GM18909 (cell line): ENCODE measurements at regions not wholly inside any gene's neighbourhood (a gene's known extent, or its start where the extent isn't known, plus 50 kb on each side); places are given as distances from the start of the nearest gene placed in this dataset.
"Not testable (repeated sequence)": the region's sequence is repeated elsewhere in the genome, so short reads cannot be mapped to it uniquely, and the experiment has no call there.

Experiments used
- ATAC-seq: cut with Tn5 transposase; IDR thresholded peaks from one replicate; pipeline ENCODE4 v1.9.1; 2021; ENCODE audit warnings: mild to moderate bottlenecking; ENCODE audit not compliant: unreplicated experiment, poor library complexity

DNA sequence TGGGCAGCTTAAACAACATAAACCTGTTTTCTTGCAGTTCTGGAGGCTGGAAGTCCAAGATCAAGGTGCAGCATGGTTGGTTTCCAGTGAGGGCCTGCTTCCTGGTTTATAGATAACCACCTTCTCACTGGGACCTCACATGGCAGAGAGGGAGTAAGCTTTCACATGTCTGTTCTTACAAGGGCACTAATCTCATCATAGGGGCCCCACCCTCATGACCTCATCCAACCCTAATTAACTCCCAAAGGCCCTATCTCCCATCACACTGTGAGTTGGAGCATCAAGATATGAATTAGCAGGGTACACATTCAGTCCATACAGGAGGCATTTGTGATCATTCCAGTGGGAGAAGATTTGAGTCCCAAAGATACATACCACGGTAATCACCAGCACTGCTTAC is 50.5 kb upstream of the GRIN2A start:
- no peak for ATAC-seq

DNA sequence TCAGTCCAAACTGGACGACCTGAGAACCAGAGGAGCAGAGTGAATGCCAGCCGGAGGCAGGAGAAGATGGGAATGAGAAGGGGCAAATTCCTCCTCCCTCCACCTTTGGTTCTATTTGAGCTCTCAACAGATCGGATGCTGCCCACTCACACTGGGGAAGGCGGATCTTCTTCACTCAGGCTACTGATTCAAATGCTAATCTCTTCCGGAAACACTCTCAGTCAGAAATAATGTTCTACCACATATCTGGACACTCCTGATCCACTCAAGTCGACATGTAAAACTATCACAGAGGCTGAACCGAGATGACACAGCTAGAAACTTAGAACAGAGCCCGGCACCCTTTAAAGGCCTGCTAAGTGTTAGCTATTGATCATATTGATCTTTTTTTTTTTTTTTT is 57.4 kb upstream of the GRIN2A start:
- no peak for ATAC-seq

DNA sequence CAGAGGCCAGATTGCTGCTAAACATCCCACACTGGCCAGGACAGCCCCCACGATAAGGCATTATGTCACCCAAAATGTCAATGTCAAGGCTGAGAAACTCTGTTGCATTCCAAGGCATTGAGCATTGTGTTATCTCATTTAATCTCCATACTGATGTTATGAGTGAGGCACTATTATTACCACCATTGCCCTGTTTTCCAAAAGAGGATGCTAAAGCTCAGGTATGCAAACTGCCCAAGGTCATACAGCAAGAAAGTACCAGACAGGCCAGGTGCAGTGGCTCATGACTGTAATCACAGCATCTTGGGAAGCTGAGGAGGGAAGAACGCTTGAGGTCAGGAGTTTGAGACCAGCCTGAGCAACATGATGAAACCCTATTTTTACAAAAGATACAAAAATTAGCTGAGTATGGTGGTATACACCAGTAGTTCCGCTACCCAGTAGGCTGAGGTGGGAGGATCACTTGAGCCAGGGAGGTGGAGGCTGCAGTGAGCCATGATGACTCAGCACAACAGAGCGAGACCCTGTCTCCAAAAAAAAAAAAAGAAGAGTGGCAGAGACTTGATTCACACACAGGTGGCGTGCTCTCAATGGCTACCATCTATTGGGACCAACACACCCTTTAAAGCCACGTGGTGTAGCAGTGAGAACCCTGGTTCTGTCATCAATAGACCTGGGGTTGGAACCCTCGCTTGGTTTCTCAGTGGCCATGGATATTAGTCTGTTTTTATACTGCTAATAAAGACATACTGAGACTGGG is 58.8 kb upstream of the GRIN2A start:
- no peak for ATAC-seq

DNA sequence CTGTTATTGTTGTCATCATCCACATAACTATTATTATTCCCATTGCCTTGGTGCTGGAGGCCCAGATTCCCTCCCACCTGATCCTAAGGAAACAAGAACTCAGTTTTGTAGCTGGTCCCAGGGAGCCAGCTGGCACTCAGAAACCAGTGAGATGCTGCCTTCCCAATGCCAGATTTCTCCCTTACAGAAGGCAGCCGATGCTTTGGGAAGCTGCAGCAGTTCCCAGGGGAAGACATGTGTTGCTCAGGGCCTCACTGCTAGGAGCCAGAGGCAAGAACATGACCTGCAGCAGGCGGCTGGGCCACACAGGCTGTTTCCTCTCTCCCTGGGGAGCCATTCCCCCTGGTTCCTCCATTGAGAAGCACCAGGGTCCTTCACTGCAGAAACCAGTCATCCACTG is 59.9 kb upstream of the GRIN2A start:
- ATAC-seq = no peak

DNA sequence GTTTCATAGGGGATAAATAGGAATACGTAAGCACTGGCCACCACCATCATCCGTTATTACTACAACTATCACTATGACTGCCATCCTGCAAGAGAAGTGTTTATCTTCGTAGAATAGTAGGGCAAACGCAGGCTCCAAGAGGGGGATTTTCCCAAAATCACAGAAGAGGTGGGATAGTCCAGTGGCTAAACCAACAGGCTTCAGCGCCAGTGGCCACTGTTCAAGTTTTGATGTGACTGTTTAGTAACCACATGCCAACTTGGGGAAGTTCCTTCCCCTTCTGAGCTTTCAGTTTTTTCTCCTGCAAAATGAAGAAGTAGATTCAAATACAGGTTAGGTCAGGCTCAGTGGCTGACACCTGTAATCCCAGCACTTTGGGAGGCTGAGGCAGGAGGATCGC is 60.7 kb upstream of the GRIN2A start:
- no peak for ATAC-seq

DNA sequence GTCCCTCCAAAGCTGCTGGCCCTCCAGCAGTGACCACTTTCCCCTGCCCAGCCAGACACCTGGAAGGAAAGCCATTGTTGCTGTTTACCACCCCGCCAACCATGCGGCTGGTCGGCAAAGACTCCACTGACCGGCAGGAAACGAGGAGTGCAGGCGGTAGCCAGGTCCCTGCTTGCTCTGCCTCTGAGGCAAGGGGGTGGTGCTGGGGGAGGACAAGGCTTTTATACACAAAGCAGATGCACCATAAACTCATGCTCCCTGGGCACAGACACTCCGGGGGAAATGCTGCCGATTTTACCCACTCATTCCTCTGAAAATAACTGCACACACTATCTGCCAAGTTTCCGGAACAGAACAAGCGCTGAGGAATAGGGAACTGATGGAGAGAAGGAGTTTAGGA is 62.8 kb upstream of the GRIN2A start:
- no peak for ATAC-seq

DNA sequence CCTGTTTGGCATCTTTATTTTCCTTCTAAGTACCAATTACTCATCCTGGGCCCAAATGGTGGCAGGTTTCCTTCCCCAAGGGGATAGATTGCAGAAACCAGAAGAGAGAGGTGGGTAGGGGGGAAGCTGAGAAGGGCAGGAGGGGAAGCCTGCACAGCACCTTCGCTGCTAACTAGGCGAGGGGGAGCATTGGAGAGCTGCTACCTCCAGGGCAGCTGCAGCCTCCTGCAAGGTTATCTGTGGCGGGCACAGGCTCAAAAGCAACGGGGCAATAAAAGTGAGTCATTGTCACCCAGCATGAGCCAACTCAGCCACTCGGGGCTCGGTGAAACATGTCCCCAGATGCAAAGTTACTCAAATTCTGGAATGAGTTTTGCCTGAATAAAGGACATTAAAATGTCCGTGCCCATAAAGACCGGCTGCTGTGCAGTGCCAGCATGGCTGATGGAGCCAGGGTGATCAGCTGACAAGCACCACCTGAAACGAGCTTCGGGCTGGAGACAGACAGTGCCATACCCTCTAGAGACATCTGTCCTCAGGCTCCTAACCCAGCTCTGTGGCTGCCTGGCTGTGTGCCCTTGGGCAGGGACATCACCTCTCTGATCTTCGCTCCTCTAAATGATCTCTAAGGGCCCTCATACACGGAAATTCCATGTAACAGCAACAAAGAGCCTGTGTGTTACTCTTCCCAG is 68.1 kb upstream of the GRIN2A start:
- ATAC-seq = no peak

DNA sequence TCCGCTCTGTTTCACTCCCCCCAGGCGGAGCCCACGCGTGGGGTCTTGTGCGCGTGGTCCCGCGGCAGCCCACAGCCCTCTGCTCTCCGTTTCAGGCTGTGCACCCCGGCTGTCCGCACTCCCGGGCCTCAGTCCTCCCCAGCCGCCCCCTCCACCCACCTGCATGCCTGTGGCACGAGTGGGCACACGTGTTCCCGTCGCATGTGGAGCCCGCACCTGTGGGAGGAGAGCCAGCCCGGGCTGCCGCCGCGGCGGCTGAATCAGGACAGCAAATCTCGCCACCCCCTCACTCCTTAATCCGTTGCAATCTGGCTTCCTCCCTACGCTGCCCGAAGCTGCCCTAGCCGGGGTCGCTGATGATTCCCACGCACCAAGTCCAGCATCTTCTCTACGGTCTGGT is 69.9 kb upstream of the GRIN2A start:
- no peak for ATAC-seq

DNA sequence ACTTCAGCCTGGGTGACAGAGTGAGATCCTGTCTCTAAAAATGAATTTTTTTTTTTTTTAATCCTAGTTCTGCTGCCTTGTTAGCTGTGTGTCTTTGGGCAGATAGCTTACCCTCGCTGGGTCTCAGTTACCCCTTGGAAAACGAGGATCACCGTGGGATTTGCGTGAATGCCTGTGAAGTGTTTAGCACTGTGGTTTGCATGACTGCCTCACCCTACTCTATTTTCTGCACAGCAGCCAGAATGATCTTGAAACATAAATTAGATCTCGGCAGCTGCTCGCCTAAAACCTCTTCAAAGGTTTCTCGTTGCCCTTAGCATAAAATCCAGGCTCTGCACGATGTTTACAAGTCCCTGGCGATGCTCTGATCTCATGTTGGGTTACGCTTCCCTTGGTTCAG is 71.2 kb upstream of the GRIN2A start:
- no peak for ATAC-seq

DNA sequence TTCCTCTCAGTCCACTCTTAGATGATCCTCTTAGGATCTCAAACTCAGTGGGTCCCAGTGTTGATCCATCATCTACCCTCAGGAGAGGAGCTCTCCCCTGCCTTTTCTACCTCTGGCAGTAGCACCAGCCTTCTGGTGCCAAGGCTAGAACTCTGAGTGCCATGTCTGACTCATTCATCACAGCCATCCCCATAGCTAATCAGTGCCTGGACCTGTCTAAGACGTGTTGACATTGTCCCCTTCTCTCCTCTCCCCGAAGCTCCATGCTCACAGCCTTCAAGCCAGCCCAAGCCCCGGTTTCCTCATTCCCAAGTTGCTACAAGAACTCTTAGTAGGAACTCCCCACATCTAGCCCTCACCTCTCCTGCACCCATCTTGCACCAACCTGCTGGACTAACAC is 73.5 kb upstream of the GRIN2A start:
- no peak for ATAC-seq

DNA sequence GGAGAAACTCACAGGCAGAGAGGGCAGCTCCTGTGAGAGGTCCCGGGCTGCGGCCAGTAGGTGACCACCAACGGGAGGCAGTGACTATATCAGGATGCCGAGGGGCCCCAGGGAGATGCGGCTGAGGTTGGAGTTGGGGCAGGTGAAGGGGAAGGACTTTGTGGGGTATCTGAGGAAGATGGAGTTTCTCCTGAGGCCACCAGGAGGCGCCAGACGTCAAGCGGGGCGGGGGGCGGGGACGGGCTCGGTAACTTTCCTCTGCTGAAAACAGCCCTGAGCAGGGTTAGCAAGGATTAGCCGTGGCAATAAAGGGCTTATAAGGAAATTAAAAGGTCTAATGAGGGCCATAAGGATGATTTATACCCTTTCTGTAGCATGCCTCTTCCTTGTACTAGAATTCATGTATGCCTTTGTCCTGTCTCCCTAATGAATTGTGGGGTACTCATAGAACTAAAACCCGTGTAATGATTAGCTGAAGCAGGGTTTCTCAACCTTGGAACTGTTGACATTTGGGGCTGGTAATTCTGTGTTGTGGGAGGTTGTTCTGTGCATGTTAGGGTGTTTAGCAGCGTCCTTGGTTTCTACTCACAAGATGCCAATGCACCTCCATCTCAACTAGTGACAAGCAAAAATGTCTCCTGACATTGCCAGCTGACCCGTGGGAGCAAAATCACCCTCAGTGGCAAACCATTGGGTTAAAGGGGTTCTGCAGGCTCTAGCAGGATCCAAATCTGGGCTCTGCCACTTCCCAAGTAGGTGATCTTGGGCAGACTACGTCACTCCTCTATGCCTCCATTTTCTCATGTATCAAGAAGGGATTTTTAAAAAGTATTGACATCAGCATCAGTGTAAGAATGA is 74.8 kb upstream of the GRIN2A start:
- peak; percentile 53 for ATAC-seq

DNA sequence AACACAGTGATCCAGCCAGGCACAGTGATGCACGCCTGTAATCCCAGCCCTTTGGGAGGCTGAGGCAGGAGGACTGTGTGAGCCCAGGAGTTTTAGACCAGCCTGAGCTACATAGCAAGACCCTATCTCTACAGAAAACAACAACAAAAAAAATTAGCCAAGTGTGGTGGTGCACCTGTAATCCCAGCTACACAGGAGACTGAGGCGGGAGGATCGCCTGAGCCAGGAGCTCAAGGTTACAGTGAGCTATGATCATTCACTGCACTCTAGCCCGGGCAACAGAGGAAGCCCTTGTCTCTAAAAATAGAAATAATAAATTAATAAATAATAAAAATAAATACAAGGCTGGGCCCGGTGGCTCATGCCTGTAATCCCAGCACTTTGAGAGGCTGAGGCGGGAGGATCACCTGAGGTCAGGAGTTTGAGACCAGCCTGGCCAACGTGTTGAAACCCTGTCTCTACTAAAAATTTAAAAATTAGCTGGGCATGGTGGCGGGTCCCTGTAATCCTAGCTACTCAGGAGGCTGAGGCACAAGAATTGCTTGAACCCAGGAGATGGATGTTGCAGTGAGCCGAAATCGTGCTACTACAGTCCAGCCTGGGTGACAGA is 75.5 kb upstream of the GRIN2A start:
- ATAC-seq = not testable (repeated sequence)

DNA sequence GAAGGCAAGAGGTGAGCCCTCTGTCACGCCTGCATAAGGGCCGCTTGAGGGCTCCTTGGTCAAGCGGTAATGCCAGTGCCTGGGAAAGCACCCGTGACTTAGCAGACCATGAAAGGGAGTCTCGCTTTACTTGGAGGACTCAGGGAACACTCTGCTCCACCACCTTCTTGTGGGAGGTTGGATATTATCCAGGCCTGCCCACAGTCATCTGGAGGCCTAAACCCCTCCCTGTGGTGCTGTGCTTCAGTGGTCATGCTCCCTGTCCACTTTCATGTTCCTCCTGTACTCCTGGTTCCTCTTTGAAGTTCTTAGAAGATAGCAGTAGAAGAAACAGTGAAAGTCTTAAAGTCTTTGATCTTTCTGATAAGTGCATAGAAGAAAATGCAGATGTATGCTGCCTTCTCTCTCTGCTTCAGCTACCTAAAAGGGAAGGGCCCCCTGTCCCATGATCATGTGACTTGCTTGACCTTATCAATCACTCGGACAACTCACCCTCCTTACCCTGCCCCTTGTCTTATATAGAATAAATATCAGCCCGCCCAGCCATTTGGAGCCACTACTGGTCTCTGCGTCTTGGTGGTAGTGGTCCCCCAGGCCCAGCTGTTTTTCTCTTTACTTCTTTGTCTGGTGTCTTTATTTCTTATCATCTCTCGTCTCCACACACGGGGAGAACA is 76.8 kb upstream of the GRIN2A start:
- not testable (repeated sequence) for ATAC-seq

DNA sequence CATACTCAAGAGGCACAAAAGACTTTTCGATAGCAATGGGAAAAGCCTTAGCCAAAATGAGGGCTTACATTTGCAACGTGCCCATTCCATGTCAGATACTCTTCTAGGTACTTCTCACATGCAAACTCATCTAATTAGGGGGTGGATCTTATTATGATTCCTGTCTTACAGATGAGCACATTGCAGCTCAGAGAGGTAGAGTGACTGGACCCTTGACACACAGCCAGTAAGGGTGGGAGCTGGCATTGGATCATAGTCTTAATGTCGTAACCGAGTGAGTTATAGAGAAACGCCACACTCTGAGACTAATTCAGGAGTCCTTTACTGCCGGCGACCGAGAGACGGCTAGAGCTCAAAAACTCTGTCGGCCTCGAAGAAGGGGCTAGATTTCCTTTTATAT is 78.8 kb upstream of the GRIN2A start:
- no peak for ATAC-seq

DNA sequence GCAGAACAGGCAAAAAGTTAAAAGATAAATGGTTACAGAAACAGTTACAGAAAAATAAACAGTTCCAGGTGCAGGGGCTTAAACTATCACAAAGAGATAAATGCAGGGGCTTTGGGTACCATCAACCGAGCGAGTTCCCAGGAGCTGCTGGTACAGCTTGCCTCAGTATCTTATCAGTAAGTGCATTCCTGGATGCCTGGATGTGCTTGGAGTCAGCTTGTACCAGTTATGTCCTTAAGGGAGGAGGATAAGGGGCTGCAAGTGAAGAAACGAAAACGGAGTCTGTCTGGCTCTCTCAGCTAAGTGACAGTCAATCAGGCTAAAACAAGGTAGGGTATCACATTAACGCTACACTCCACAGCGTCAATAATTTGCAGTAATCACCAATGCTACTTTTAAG is 79.3 kb upstream of the GRIN2A start:
- ATAC-seq = not testable (repeated sequence)

DNA sequence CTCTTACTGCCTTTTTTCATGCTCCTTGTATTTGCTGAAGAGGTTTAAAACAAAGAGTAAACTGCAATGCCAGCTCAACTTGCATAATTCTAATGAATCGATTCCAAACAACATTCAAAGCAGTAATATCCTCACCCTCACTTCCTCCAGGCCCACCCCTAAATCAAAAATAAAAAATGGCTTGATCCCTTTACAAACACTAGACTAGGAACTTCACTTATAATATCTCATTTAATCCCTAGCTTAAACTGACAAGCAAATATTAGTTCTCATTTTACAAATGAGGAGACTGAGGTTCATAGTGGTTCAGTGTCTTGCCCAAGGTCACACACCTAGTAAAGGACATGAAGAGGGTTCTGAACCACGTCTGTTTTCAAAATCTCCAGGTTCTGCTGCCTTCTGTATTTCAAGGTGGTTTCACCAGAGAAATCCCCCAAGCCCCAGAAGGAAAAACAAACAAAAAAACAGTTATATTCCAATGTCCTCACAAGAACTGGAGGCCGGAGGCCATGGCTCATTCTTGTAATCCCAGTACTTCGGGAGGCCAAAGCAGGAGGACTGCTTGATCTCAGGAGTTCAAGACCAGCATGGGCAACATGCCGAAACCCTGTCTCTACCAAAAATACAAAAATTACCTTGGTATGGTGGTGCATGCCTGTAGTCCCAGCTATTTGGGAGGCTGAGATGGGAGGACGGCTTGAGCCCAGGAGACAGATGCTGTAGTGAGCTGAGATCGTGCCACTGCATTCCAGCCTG is 80.3 kb upstream of the GRIN2A start:
- no peak for ATAC-seq

DNA sequence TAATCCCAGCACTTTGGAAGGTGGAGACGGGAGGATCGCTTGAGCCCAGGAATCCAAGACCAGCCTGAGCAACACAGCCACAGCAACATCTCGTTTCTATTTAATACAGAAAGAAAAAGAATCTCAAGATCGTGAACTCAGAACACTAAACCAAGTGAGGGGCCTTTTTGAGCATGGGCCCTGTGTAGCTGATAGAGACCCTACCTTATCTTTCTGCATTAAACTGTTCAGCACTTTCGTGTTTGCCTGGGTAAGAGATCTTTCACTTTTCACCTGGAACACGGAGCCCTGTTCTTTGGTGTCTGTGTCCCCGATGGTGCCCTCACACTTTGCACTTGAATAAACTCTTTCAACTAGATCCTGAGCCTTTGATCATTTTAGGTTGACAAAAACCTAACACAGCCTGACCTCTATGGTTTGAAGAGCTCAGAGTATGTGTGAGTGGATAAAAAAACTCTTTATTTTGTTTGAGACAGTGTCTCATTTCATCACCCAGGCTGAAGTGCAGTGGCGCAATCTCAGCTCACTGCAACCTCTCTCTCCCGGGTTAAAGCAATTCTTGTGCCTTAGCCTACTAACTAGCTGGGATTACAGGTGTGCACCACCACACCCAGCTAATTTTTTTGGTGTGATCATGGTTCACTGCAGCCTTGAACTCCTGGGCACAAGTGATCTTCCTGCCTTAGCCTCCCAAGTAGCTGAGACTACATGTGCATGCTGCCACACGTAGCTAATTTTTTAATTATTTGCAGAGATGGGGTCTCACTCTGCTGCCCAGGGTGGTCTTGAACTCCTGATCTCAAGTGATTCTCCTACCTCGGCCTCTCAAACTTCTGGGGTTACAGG is 83.8 kb upstream of the GRIN2A start:
- ATAC-seq = no peak

DNA sequence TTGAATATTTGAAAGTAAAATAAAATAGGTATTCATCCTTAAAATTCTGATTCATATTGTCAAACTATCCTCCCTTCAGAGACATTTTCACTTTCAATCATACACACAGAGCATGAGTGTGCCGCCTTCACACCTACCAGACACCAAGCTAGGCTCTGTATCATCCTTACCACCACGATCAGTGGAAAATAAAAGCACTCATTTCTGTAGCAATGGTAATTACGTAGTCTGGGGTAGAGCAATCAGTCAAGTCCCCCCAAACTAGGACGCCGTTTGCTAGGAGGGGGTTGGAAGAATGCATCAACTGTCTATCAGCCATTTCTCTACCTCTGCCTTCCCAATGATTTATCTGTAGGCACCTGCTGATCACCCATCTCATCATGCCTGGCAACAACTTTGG is 84.6 kb upstream of the GRIN2A start:
- ATAC-seq = peak; percentile 65

DNA sequence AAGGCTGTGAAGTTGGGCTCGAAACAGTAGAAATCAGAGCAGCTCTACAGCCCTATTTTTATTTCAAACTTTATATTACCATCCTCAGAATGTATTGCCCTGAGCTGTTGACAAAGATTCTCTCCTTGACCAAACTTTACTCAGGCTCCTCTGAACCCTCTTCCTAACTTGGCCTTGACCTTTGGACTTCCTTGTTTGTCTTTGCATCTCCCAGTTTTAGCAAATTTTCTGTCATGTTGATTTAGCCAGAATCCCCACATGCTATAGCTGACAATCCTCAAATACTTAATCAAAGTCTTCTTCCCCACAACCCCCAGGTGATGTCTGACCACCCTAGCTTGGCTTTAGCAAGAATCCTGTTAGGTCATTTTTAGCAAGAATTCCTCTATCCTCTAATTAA is 87.4 kb upstream of the GRIN2A start:
- ATAC-seq = no peak
